SK-N-SH (cell line): ENCODE measurements at regions not wholly inside any gene's neighbourhood (a gene's known extent, or its start where the extent isn't known, plus 50 kb on each side); places are given as distances from the start of the nearest gene placed in this dataset.

Source experiments
- CTCF ChIA-PET: fragments of 300-600, 350-600 bp; formaldehyde crosslinking; extraction: SDS; loops from one replicate; lab custom pipeline; 2021; lab: Yijun Ruan, JAX
- POLR2A ChIA-PET: fragments of 350-600 bp; sonication (Branson Sonifier 250); formaldehyde crosslinking; extraction: SDS; loops from one replicate; lab custom pipeline; 2020; ENCODE audit warnings: antibody characterized with exemption, inconsistent platforms; lab: Yijun Ruan, JAX
- DNase-seq: peaks from one replicate; pipeline ENCODE4 v3.0.0; 2012
- H2AFZ ChIP-seq: fragments of 200-600 bp; sonication (generic); 2 replicates; pipeline ENCODE4 v1.8.1; 2016; ENCODE audit warnings: antibody characterized with exemption, mild to moderate bottlenecking, low read depth
- H3F3A ChIP-seq: fragments of 200-600 bp; sonication (generic); replicated peaks from 2 replicates; pipeline ENCODE3; 2016; ENCODE audit warnings: antibody characterized with exemption, mild to moderate bottlenecking; ENCODE audit not compliant: insufficient read depth
- H3K27ac ChIP-seq, 2 experiments: fragments of 200-500 bp in 1 of 2; fragments of 200-600 bp in 1 of 2; sonication (Bioruptor generic) in 1 of 2; sonication (generic), shearing (Covaris generic) in 1 of 2; 2 replicates each; pipeline versions ENCODE4 v1.5.1 to v1.6.1; 2014 to 2016; ENCODE audit warnings: low read depth in 2 of 2, inconsistent platforms in 1 of 2, low read length in 1 of 2, mild to moderate bottlenecking in 1 of 2, mixed read lengths in 1 of 2
- H3K27me3 ChIP-seq: fragments of 200-600 bp; sonication (generic), shearing (Covaris generic); 2 replicates; pipeline ENCODE4 v1.6.1; 2016; ENCODE audit warnings: mixed run types; ENCODE audit not compliant: insufficient read depth
- H3K36me3 ChIP-seq, 2 experiments: fragments of 200-500 bp in 1 of 2; fragments of 200-600 bp in 1 of 2; sonication (Bioruptor generic) in 1 of 2; sonication (generic) in 1 of 2; replicated peaks in 1 of 2; 2 replicates each; pipeline versions ENCODE3 to v1.5.1; 2014 to 2016; ENCODE audit warnings: low read length in 1 of 2, mild to moderate bottlenecking in 1 of 2; ENCODE audit not compliant: insufficient read depth in 2 of 2, control insufficient read depth in 1 of 2
- H3K4me1 ChIP-seq, 2 experiments: fragments of 200-500 bp in 1 of 2; fragments of 200-600 bp in 1 of 2; sonication (Bioruptor generic) in 1 of 2; sonication (generic), shearing (Covaris generic) in 1 of 2; 2 replicates each; pipeline versions ENCODE4 v1.5.1 to v1.6.1; 2014 to 2016; ENCODE audit warnings: low read depth in 1 of 2, low read length in 1 of 2, mixed run types in 1 of 2; ENCODE audit not compliant: insufficient read depth in 2 of 2, control insufficient read depth in 1 of 2
- H3K4me2 ChIP-seq: fragments of 200-600 bp; sonication (generic), shearing (Covaris generic); 2 replicates; pipeline ENCODE4 v1.6.1; 2017; ENCODE audit warnings: mixed run types
- H3K4me3 ChIP-seq, 2 experiments: fragments of 200-500 bp in 1 of 2; fragments of 200-600 bp in 1 of 2; sonication (Bioruptor generic) in 1 of 2; sonication (generic), shearing (Covaris generic) in 1 of 2; 2 replicates each; pipeline versions ENCODE4 v1.5.1 to v1.8.1; 2014 to 2016; ENCODE audit warnings: low read depth in 2 of 2, inconsistent platforms in 1 of 2, low read length in 1 of 2, mild to moderate bottlenecking in 1 of 2, mixed read lengths in 1 of 2, moderate library complexity in 1 of 2
- H3K79me2 ChIP-seq: fragments of 200-600 bp; sonication (generic); 2 replicates; pipeline ENCODE4 v1.8.1; 2017; ENCODE audit warnings: mild to moderate bottlenecking; ENCODE audit not compliant: insufficient read depth
- H3K9ac ChIP-seq: fragments of 200-600 bp; sonication (generic); 2 replicates; pipeline ENCODE4 v1.6.1; 2017; ENCODE audit warnings: mixed run types
- H3K9me2 ChIP-seq: fragments of 200-600 bp; sonication (generic); 2 replicates; pipeline ENCODE4 v1.6.1; 2017; ENCODE audit warnings: mixed run types
- H3K9me3 ChIP-seq: fragments of 200-600 bp; sonication (generic); 2 replicates; pipeline ENCODE4 v1.6.1; 2017; ENCODE audit warnings: mixed run types, mild to moderate bottlenecking, moderate library complexity
- H4K20me1 ChIP-seq: fragments of 200-600 bp; sonication (generic); 2 replicates; pipeline ENCODE4 v1.6.1; 2017; ENCODE audit warnings: mild to moderate bottlenecking, mixed run types; ENCODE audit not compliant: insufficient read depth
- CTCF ChIP-seq: fragments of 200-600 bp; sonication (generic); IDR thresholded peaks from 2 replicates; pipeline ENCODE4 v1.6.1; 2017; ENCODE audit warnings: antibody characterized with exemption, mild to moderate bottlenecking, moderate library complexity
- EP300 ChIP-seq, 2 experiments: IDR thresholded peaks; 2 replicates each; pipeline versions ENCODE4 v1.4.0 to v1.6.1; 2012; ENCODE audit warnings: borderline replicate concordance in 1 of 2, low read depth in 1 of 2, low read length in 1 of 2
- FOSL2 ChIP-seq: IDR thresholded peaks from 2 replicates; pipeline ENCODE4 v1.4.0; 2012; ENCODE audit warnings: low read depth, mild to moderate bottlenecking, moderate library complexity, borderline replicate concordance
- GATA2 ChIP-seq: sonication (generic); formaldehyde crosslinking; IDR thresholded peaks from 2 replicates; pipeline ENCODE4 v1.5.0; 2020; ENCODE audit warnings: mild to moderate bottlenecking, missing genetic modification reagents
- JUND ChIP-seq: IDR thresholded peaks from 2 replicates; pipeline ENCODE4 v1.4.0; 2012
- MAX ChIP-seq: IDR thresholded peaks from 2 replicates; pipeline ENCODE4 v1.4.0; 2012; ENCODE audit warnings: low read depth
- MEF2A ChIP-seq: IDR thresholded peaks from 2 replicates; pipeline ENCODE4 v1.4.0; 2012; ENCODE audit warnings: low read depth, borderline replicate concordance
- NFIC ChIP-seq: IDR thresholded peaks from 2 replicates; pipeline ENCODE4 v1.4.0; 2012; ENCODE audit warnings: borderline replicate concordance
- PBX3 ChIP-seq: IDR thresholded peaks from 2 replicates; pipeline ENCODE4; 2012
- RAD21 ChIP-seq: IDR thresholded peaks from 2 replicates; pipeline ENCODE4 v1.6.1; 2012; ENCODE audit warnings: mild to moderate bottlenecking, low read length
- SMC3 ChIP-seq: IDR thresholded peaks from 2 replicates; pipeline ENCODE4 v1.6.1; 2012; ENCODE audit warnings: low read depth, low read length, improper control_type of control experiment
- TCF12 ChIP-seq: IDR thresholded peaks from 2 replicates; pipeline ENCODE4 v1.4.0; 2012
- YY1 ChIP-seq: IDR thresholded peaks from 2 replicates; pipeline ENCODE4 v1.4.0; 2012; ENCODE audit warnings: low read depth, mild to moderate bottlenecking
- WGBS: methylation state at CpG from one replicate; pipeline ENCODE4 v1.1.6; 2017; ENCODE audit warnings: low lambda C conversion rate; 5-methylcytosine and 5-hydroxymethylcytosine counted together
- TF ChIP-seq, protein P1 (sequence below): IDR thresholded peaks from 2 replicates; pipeline ENCODE4 v1.4.0; 2012; ENCODE audit warnings: low read depth, borderline replicate concordance

- no peak overlapping the region for H3K9ac ChIP-seq
- H3K27me3 ChIP-seq = no peaks in the 10 kb centered on the region
- no peaks in the 10 kb centered on the region for H3K79me2 ChIP-seq
- WGBS = 52% methylated on average over 2 of the region's 3 CpGs
- POLR2A ChIA-PET = no interaction called here
- no peaks in the 10 kb centered on the region for H4K20me1 ChIP-seq
- H3F3A ChIP-seq = no peaks in the 10 kb centered on the region
- DNase-seq = no peak
- no peaks in the 10 kb centered on the region for H3K9me2 ChIP-seq
- H3K9me3 ChIP-seq = no peaks in the 10 kb centered on the region
- H3K27ac ChIP-seq = peak overlapping the region in 1 of 2 experiments; percentile 38; a peak in 3 of 4 replicates
- H3K4me1 ChIP-seq = peaks cover 8 to 44% of the 10 kb centered on the region in 2 experiments; a peak in 3 of 4 replicates
- no peak overlapping the region for H3K4me3 ChIP-seq
- no peak overlapping the region for H2AFZ ChIP-seq
- H3K36me3 ChIP-seq = no peaks in the 10 kb centered on the region
- 0 out of 2 replicates have a peak overlapping the region, but pooled peaks have one; percentile 18 for H3K4me2 ChIP-seq
- CTCF ChIA-PET = interaction anchor here (0.9 to 7.0 kb wide), 10 partner anchors 8 to 914 kb away, joined by 3 to 51 read pairs (median 6); no protein-coding TSS in a partner anchor
- TF ChIP-seq EP300 (IDR thresholded peaks at IDR 0.05; ENCODE audit: borderline replicate concordance in 1 of 2, low read depth in 1 of 2, low read length in 1 of 2) (peak in 1 of 2 experiments; percentile 45; a peak in 1 of 4 replicates), PBX3 (peak; percentile 73), JUND (peak; percentile 80), TCF12 (peak; percentile 76), NFIC (peak; percentile 34; the same call in 1 of the 2 replicates), FOSL2 (peak; percentile 77), SMC3 (no peak), MEF2A (no peak), MAX (peak; percentile 79), YY1 (no peak)
- TF ChIP-seq, protein P1, sequence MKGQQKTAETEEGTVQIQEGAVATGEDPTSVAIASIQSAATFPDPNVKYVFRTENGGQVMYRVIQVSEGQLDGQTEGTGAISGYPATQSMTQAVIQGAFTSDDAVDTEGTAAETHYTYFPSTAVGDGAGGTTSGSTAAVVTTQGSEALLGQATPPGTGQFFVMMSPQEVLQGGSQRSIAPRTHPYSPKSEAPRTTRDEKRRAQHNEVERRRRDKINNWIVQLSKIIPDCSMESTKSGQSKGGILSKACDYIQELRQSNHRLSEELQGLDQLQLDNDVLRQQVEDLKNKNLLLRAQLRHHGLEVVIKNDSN = peak; percentile 49; the same call in 1 of the 2 replicates
These were observed 170.0 kb downstream of the NUFIP1 start for GRCh38 chr13:44819245-44819644.

GRCh38 chr13:44818428-44818827 lies 170.8 kb downstream of the NUFIP1 start:
- TF ChIP-seq GATA2 (CRISPR knock-in tag) = peak; percentile 87
- TF ChIP-seq RAD21 = peak; percentile 82
- peak; percentile 78 for TF ChIP-seq SMC3
- peak; percentile 56 for TF ChIP-seq CTCF
- no peak for TF ChIP-seq JUND
- TF ChIP-seq EP300 (IDR thresholded peaks at IDR 0.05; ENCODE audit: borderline replicate concordance in 1 of 2, low read depth in 1 of 2, low read length in 1 of 2) = 0 out of 4 replicates have a peak, but pooled peaks of 1 of the 2 experiments have one; percentile 9
- peak overlapping the region in 1 of 2 experiments; percentile 38; a peak in 1 of 4 replicates for H3K27ac ChIP-seq
- H3K9me3 ChIP-seq = no peaks in the 10 kb centered on the region
- 71% methylated on average over 6 of the region's 6 CpGs for WGBS
- no peaks in the 10 kb centered on the region for H3K27me3 ChIP-seq
- H3K4me3 ChIP-seq = no peak overlapping the region
- POLR2A ChIA-PET = interaction anchor here (0.6 kb wide), 1 partner anchor 333 kb away, joined by 4 read pairs; no protein-coding TSS in a partner anchor
- CTCF ChIA-PET = interaction anchor here (0.5 to 7.0 kb wide), 22 partner anchors 9 to 1114 kb away, joined by 3 to 51 read pairs (median 4); no protein-coding TSS in a partner anchor
- H3K9me2 ChIP-seq = no peaks in the 10 kb centered on the region
- no peaks in the 10 kb centered on the region for H3F3A ChIP-seq
- H3K36me3 ChIP-seq = no peaks in the 10 kb centered on the region
- peak overlapping the region; percentile 62; the same call in 1 of the 2 replicates for H2AFZ ChIP-seq
- no peak overlapping the region for H3K4me2 ChIP-seq
- H3K4me1 ChIP-seq = peaks cover 8 to 44% of the 10 kb centered on the region in 2 experiments; a peak in 3 of 4 replicates
- H3K79me2 ChIP-seq = no peaks in the 10 kb centered on the region
- peak; percentile 69 for DNase-seq
- no peak overlapping the region for H3K9ac ChIP-seq
- no peaks in the 10 kb centered on the region for H4K20me1 ChIP-seq
